HUDEP-2 (cell line): ENCODE measurements at regions not wholly inside any gene's neighbourhood (a gene's known extent, or its start where the extent isn't known, plus 50 kb on each side); places are given as distances from the start of the nearest gene placed in this dataset.

Source experiments
- DNase-seq, 76 experiments: peaks; one replicate each; lab custom pipeline; 2025; ENCODE audit not compliant: unreplicated experiment in 76 of 76; lab: John Stamatoyannopoulos, UW

GRCh38 chr11:45089251-45089650, 57.2 kb upstream of the PRDM11 start:
- no peak for DNase-seq

- no peak for DNase-seq
Observed at GRCh38 chr11:45089676-45090499, 56.6 kb upstream of the PRDM11 start.

GRCh38 chr11:45090607-45091006, 55.8 kb upstream of the PRDM11 start:
- no peak for DNase-seq

- DNase-seq = no peak
Observed at GRCh38 chr11:45091563-45092403, 54.7 kb upstream of the PRDM11 start.

- DNase-seq = no peak
Observed at GRCh38 chr11:45092404-45092785, 54.0 kb upstream of the PRDM11 start.

GRCh38 chr11:45092901-45093760, 53.3 kb upstream of the PRDM11 start:
- peak in 1 of 76 experiments; percentile 2 for DNase-seq

GRCh38 chr11:45093761-45094455, 52.5 kb upstream of the PRDM11 start:
- no peak for DNase-seq

- DNase-seq = no peak
Observed at GRCh38 chr11:45094958-45095690, 51.3 kb upstream of the PRDM11 start.

GRCh38 chr11:45095691-45096010, 50.8 kb upstream of the PRDM11 start:
- DNase-seq = no peak

- DNase-seq = no peak
Observed at GRCh38 chr11:45096636-45097035, 49.8 kb upstream of the PRDM11 start.
